NB4 (cell line): ENCODE measurements at regions not wholly inside any gene's neighbourhood (a gene's known extent, or its start where the extent isn't known, plus 50 kb on each side); places are given as distances from the start of the nearest gene placed in this dataset.

ENCODE experiments used
- DNase-seq: peaks from one replicate; pipeline ENCODE4 v3.0.0; 2010; ENCODE audit warnings: low read depth
- H3K4me3 ChIP-seq: one replicate; pipeline ENCODE4 v1.5.1; 2011; ENCODE audit warnings: mild to moderate bottlenecking, low read depth, low read length, moderate library complexity
- MYC ChIP-seq: IDR thresholded peaks from 2 replicates; pipeline ENCODE4 v1.6.1; 2011; ENCODE audit warnings: low read depth, low read length
- POLR2A ChIP-seq: IDR thresholded peaks from 2 replicates; pipeline ENCODE4 v1.6.1; 2011; ENCODE audit warnings: mild to moderate bottlenecking; ENCODE audit not compliant: insufficient read length; ENCODE audit errors: extremely low read depth
- TF ChIP-seq, protein P1 (sequence below): IDR thresholded peaks from 2 replicates; pipeline ENCODE4 v1.6.1; 2011; ENCODE audit warnings: low read depth, low read length
- TF ChIP-seq, protein P2 (sequence below): IDR thresholded peaks from one replicate; pipeline ENCODE4 v1.5.1; 2012; ENCODE audit warnings: low read depth, low read length

DNA sequence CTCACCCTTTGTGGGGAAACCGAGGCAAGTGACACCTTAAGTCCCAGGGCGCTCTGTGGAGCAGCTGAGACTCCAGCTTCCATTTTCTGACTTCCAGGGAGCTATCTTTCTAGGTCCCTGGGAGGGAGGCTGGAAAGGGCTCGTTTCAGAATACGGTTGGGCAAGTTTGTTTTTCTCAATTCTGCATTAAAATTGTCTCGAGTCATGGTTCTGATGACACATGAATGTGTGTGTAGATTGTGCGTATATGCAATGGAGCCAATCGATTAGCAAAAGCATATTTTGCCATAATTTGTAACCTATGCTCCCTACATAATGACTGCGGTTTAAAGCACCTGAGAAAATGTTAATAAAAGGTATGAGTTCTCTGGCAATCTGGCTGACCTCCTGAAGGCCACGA is 77.3 kb downstream of the SIK1 start:
- DNase-seq, result no peak
- no peak overlapping the region for H3K4me3 ChIP-seq
- TF ChIP-seq, protein P1, sequence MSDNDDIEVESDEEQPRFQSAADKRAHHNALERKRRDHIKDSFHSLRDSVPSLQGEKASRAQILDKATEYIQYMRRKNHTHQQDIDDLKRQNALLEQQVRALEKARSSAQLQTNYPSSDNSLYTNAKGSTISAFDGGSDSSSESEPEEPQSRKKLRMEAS, result no peak
- TF ChIP-seq, protein P2, sequence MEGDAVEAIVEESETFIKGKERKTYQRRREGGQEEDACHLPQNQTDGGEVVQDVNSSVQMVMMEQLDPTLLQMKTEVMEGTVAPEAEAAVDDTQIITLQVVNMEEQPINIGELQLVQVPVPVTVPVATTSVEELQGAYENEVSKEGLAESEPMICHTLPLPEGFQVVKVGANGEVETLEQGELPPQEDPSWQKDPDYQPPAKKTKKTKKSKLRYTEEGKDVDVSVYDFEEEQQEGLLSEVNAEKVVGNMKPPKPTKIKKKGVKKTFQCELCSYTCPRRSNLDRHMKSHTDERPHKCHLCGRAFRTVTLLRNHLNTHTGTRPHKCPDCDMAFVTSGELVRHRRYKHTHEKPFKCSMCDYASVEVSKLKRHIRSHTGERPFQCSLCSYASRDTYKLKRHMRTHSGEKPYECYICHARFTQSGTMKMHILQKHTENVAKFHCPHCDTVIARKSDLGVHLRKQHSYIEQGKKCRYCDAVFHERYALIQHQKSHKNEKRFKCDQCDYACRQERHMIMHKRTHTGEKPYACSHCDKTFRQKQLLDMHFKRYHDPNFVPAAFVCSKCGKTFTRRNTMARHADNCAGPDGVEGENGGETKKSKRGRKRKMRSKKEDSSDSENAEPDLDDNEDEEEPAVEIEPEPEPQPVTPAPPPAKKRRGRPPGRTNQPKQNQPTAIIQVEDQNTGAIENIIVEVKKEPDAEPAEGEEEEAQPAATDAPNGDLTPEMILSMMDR, result no peak
- TF ChIP-seq MYC (no peak), POLR2A (no peak)

DNA sequence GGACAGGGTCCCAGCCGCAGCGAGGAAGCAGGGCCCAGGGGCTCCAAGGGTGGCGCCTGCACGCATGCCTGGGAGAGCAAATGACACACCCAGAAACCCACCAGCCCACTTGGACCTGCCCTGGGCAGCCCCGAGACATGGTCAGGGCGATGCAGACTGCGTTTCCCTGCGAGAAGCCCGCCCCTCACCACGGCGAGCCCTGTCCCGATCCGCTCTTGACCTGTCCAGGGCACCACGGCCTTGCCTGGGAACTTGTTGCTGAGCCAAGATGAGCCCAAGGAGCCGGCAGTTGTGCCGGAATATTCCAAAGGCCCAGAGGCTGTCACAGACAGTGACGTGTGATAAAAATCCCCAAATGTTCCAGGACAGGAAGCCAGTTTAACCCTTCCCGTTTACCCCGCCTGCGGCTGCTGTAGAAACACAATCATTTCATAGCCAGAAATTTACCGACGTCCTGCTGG is 78.1 kb downstream of the SIK1 start:
- DNase-seq, result no peak
- TF ChIP-seq, protein P1, result no peak
- TF ChIP-seq MYC (no peak), POLR2A (no peak)
- TF ChIP-seq, protein P2, result no peak
- no peak overlapping the region for H3K4me3 ChIP-seq

DNA sequence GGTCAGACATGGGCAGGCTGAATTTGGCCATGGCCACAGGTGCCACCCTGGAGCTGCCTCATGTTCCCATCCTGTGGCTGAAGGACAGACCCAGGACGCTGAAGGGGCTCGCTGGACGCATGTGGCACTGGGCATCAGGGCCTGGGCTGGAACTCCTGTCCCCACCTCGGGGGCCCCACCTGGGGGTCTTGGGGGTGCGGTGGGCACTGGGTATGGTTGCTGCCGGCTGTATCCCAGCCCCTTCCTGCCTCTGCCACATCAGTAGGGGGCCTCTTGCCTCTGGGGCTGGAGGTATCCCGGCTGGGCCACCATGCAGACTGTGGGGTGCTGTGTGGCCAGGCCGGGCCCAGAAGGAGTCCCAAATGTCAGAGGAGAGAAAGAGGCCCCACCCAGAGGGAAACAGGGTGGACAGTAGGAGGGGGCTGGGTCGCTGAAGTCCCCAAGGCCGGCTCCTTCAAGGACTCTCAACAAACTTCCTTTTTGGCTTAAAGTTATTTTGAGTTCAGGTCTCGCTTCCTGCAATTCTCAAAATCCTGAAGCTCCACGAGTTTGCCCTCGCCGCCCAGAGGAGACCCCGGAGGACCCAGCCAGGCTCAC is 78.7 kb downstream of the SIK1 start:
- no peak for TF ChIP-seq POLR2A
- TF ChIP-seq, protein P2, result no peak
- no peak for TF ChIP-seq MYC
- TF ChIP-seq, protein P1, result no peak
- DNase-seq, result no peak
- no peak overlapping the region for H3K4me3 ChIP-seq

DNA sequence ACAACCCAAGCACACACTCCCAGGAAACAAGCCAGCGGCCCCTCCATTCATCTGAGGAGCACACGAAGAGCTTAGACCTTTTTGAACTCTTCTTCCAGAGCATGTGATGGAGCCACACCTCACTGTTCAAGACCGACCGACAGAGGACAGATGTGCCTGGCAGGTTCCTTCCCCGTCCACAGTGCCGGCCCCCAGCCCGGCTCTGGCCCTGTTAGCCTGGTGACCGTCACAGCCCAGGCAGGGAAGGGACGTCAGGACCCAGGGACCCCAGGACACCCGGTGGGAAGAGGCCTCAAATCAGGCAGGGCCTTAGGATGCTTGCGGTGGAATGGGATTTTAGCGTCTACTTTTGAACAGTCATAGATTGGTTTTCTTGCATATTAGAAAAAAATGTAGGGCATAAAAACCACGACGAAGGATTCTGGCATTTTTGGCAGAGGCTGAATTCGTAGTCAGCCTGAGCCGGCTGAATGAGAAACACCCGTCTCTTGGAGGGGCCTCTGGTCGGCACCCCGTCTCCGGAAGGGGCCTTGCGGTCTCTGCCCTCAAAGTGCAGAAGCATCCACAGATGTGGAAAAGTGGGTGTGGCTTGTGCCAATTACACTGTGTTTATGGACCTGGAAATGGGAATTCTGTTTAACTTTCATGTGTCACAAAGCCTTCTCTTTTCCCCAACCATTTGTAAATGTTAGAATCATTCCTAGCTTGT is 79.3 kb downstream of the SIK1 start:
- DNase-seq, result no peak
- TF ChIP-seq, protein P1, result no peak
- TF ChIP-seq POLR2A, result no peak
- H3K4me3 ChIP-seq, result no peak overlapping the region

DNA sequence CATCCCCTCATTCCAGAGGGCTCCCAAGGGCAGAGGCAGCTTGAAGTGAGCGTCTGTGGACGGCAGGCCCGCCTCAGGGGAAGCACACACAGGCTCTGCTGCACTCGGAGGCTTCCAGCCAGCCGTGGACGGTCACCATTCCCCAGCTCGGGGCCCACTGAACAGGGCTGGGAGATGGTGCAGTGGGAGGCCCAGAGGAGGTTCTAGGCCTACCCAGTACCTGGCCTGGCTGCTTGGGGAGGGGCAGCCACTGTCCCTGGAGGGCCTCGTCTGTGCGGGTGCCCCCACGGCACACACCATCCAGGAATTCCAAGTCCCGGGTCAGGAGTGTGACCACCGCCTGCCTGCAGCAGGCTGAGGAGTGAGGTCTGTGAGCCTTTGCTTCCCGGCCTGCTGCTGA is 80.4 kb downstream of the SIK1 start:
- DNase-seq, result no peak
- H3K4me3 ChIP-seq, result no peak overlapping the region
- TF ChIP-seq POLR2A, result no peak

DNA sequence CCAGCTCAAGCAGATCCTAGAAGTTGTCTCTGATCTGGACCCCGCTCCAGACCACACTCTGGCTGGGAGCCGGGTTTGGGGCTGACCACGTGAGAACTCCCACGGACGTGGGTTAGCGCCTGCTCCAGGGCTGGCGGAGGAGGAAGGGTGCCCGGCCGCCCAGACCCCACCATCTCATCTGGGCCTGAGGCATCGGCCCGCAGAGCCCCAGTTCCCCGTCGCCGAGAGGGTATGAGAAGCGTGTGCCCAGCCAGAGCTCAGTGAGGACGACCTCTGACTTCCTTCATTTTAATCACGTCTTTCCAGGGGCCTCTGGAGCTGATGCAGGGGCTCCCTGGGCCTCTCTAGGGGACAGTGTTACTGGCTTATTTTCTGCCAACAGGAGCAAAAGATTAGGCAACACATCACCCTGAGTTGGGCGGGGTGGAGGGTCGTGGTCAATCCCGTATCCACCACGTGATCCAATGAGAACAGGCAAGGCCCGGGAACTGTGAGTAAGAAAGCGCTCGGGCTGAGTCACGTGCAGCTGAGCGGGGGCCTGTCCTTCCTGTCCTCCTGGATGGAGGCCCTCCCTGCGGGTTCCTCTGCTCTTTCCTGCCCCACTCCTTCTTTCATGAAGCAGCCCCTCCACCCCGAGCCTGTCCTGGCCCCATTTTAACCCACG is 81.1 kb downstream of the SIK1 start:
- peak; percentile 83 for DNase-seq
- no peak overlapping the region for H3K4me3 ChIP-seq
- TF ChIP-seq, protein P1, result peak; percentile 91
- TF ChIP-seq MYC (0 out of 2 replicates have a peak, but pooled peaks have one; percentile 45), POLR2A (no peak)
- TF ChIP-seq, protein P2, result no peak
